ENCODE measurements at regions not wholly inside any gene's neighbourhood (a gene's known extent, or its start where the extent isn't known, plus 50 kb on each side); places are given as distances from the start of the nearest gene placed in this dataset.

- H3K27ac ChIP-seq (ENCODE audit: insufficient read depth, low read depth, low read length, poor library complexity, severe bottlenecking) = no peak overlapping the region
- peaks cover 11% of the 10 kb centered on the region for H3K4me1 ChIP-seq (ENCODE audit: control insufficient read depth, insufficient read depth, low read length)
- no peaks in the 10 kb centered on the region for H3K27me3 ChIP-seq (ENCODE audit: control insufficient read depth, insufficient read depth, low read length, poor library complexity, severe bottlenecking)
- no peak overlapping the region for H3K4me3 ChIP-seq (ENCODE audit: insufficient read depth, low read depth, low read length)
- no peaks in the 10 kb centered on the region for H3K9me3 ChIP-seq (ENCODE audit: control insufficient read depth, low read length)
- no peaks in the 10 kb centered on the region for H3K36me3 ChIP-seq (ENCODE audit: control insufficient read depth, insufficient read depth, low read length)
- WGBS, 2 experiments = 83 to 86% methylated on average over 8 of the region's 8 CpGs
Measured at GRCh38 chr10:131433568-131433967, 122.0 kb upstream of the TCERG1L start.

GRCh38 chr10:131435232-131435631 is 123.7 kb upstream of the TCERG1L start:
- H3K4me3 ChIP-seq (ENCODE audit: insufficient read depth, low read depth, low read length) = no peak overlapping the region
- no peaks in the 10 kb centered on the region for H3K27me3 ChIP-seq (ENCODE audit: control insufficient read depth, insufficient read depth, low read length, poor library complexity, severe bottlenecking)
- 90 to 92% methylated on average over 9 of the region's 9 CpGs for WGBS, 2 experiments
- no peaks in the 10 kb centered on the region for H3K36me3 ChIP-seq (ENCODE audit: control insufficient read depth, insufficient read depth, low read length)
- H3K27ac ChIP-seq (ENCODE audit: insufficient read depth, low read depth, low read length, poor library complexity, severe bottlenecking) = no peak overlapping the region
- H3K9me3 ChIP-seq (ENCODE audit: control insufficient read depth, low read length) = no peaks in the 10 kb centered on the region
- peaks cover 11% of the 10 kb centered on the region for H3K4me1 ChIP-seq (ENCODE audit: control insufficient read depth, insufficient read depth, low read length)

GRCh38 chr10:131435760-131436457 is 124.4 kb upstream of the TCERG1L start:
- Histone ChIP-seq H3K27me3 (ENCODE audit: control insufficient read depth, insufficient read depth, low read length, poor library complexity, severe bottlenecking) (no peaks in the 10 kb centered on the region), H3K4me1 (ENCODE audit: control insufficient read depth, insufficient read depth, low read length) (peaks cover 11% of the 10 kb centered on the region), H3K27ac (ENCODE audit: insufficient read depth, low read depth, low read length, poor library complexity, severe bottlenecking) (no peak overlapping the region), H3K4me3 (ENCODE audit: insufficient read depth, low read depth, low read length) (no peak overlapping the region), H3K9me3 (ENCODE audit: control insufficient read depth, low read length) (no peaks in the 10 kb centered on the region), H3K36me3 (ENCODE audit: control insufficient read depth, insufficient read depth, low read length) (no peaks in the 10 kb centered on the region)
- 92 to 94% methylated on average over 18 of the region's 18 CpGs for WGBS, 2 experiments

- no peaks in the 10 kb centered on the region for H3K27me3 ChIP-seq (ENCODE audit: control insufficient read depth, insufficient read depth, low read length, poor library complexity, severe bottlenecking)
- no peak overlapping the region for H3K4me3 ChIP-seq (ENCODE audit: insufficient read depth, low read depth, low read length)
- H3K9me3 ChIP-seq (ENCODE audit: control insufficient read depth, low read length) = no peaks in the 10 kb centered on the region
- WGBS, 2 experiments = 83 to 85% methylated on average over 4 of the region's 4 CpGs
- H3K36me3 ChIP-seq (ENCODE audit: control insufficient read depth, insufficient read depth, low read length) = no peaks in the 10 kb centered on the region
- peaks cover 11% of the 10 kb centered on the region for H3K4me1 ChIP-seq (ENCODE audit: control insufficient read depth, insufficient read depth, low read length)
- H3K27ac ChIP-seq (ENCODE audit: insufficient read depth, low read depth, low read length, poor library complexity, severe bottlenecking) = no peak overlapping the region
Measured at GRCh38 chr10:131436458-131436857, 124.9 kb upstream of the TCERG1L start.

- H3K36me3 ChIP-seq (ENCODE audit: control insufficient read depth, insufficient read depth, low read length) = no peaks in the 10 kb centered on the region
- H3K27me3 ChIP-seq (ENCODE audit: control insufficient read depth, insufficient read depth, low read length, poor library complexity, severe bottlenecking) = no peaks in the 10 kb centered on the region
- 91 to 94% methylated on average over 13 of the region's 13 CpGs for WGBS, 2 experiments
- H3K27ac ChIP-seq (ENCODE audit: insufficient read depth, low read depth, low read length, poor library complexity, severe bottlenecking) = no peak overlapping the region
- no peaks in the 10 kb centered on the region for H3K9me3 ChIP-seq (ENCODE audit: control insufficient read depth, low read length)
- H3K4me3 ChIP-seq (ENCODE audit: insufficient read depth, low read depth, low read length) = no peak overlapping the region
- H3K4me1 ChIP-seq (ENCODE audit: control insufficient read depth, insufficient read depth, low read length) = peaks cover 11% of the 10 kb centered on the region
Measured at GRCh38 chr10:131437556-131438475, 126.3 kb upstream of the TCERG1L start.

GRCh38 chr10:131438665-131439064 is 127.1 kb upstream of the TCERG1L start:
- 87 to 91% methylated on average over 4 of the region's 4 CpGs for WGBS, 2 experiments
- Histone ChIP-seq H3K27ac (ENCODE audit: insufficient read depth, low read depth, low read length, poor library complexity, severe bottlenecking) (no peak overlapping the region), H3K27me3 (ENCODE audit: control insufficient read depth, insufficient read depth, low read length, poor library complexity, severe bottlenecking) (no peaks in the 10 kb centered on the region), H3K4me3 (ENCODE audit: insufficient read depth, low read depth, low read length) (no peak overlapping the region), H3K9me3 (ENCODE audit: control insufficient read depth, low read length) (no peaks in the 10 kb centered on the region), H3K36me3 (ENCODE audit: control insufficient read depth, insufficient read depth, low read length) (no peaks in the 10 kb centered on the region), H3K4me1 (ENCODE audit: control insufficient read depth, insufficient read depth, low read length) (peaks cover 11% of the 10 kb centered on the region)

- no peaks in the 10 kb centered on the region for H3K9me3 ChIP-seq (ENCODE audit: control insufficient read depth, low read length)
- no peak overlapping the region for H3K4me3 ChIP-seq (ENCODE audit: insufficient read depth, low read depth, low read length)
- no peaks in the 10 kb centered on the region for H3K36me3 ChIP-seq (ENCODE audit: control insufficient read depth, insufficient read depth, low read length)
- no peak overlapping the region for H3K27ac ChIP-seq (ENCODE audit: insufficient read depth, low read depth, low read length, poor library complexity, severe bottlenecking)
- H3K4me1 ChIP-seq (ENCODE audit: control insufficient read depth, insufficient read depth, low read length) = peaks cover 11% of the 10 kb centered on the region
- no peaks in the 10 kb centered on the region for H3K27me3 ChIP-seq (ENCODE audit: control insufficient read depth, insufficient read depth, low read length, poor library complexity, severe bottlenecking)
- 82 to 90% methylated on average over 6 of the region's 6 CpGs for WGBS, 2 experiments
Measured at GRCh38 chr10:131439705-131440104, 128.2 kb upstream of the TCERG1L start.

- Histone ChIP-seq H3K36me3 (ENCODE audit: control insufficient read depth, insufficient read depth, low read length) (no peaks in the 10 kb centered on the region), H3K9me3 (ENCODE audit: control insufficient read depth, low read length) (no peaks in the 10 kb centered on the region), H3K27me3 (ENCODE audit: control insufficient read depth, insufficient read depth, low read length, poor library complexity, severe bottlenecking) (no peaks in the 10 kb centered on the region), H3K27ac (ENCODE audit: insufficient read depth, low read depth, low read length, poor library complexity, severe bottlenecking) (no peak overlapping the region), H3K4me3 (ENCODE audit: insufficient read depth, low read depth, low read length) (no peak overlapping the region), H3K4me1 (ENCODE audit: control insufficient read depth, insufficient read depth, low read length) (peaks cover 11% of the 10 kb centered on the region)
- WGBS, 2 experiments = 87 to 89% methylated on average over 33 of the region's 33 CpGs
Measured at GRCh38 chr10:131440405-131441360, 129.2 kb upstream of the TCERG1L start.

- Histone ChIP-seq H3K4me1 (ENCODE audit: control insufficient read depth, insufficient read depth, low read length) (peaks cover 11% of the 10 kb centered on the region), H3K4me3 (ENCODE audit: insufficient read depth, low read depth, low read length) (no peak overlapping the region), H3K36me3 (ENCODE audit: control insufficient read depth, insufficient read depth, low read length) (no peaks in the 10 kb centered on the region), H3K27ac (ENCODE audit: insufficient read depth, low read depth, low read length, poor library complexity, severe bottlenecking) (no peak overlapping the region), H3K9me3 (ENCODE audit: control insufficient read depth, low read length) (no peaks in the 10 kb centered on the region), H3K27me3 (ENCODE audit: control insufficient read depth, insufficient read depth, low read length, poor library complexity, severe bottlenecking) (no peaks in the 10 kb centered on the region)
- WGBS, 2 experiments = 84 to 90% methylated on average over 8 of the region's 8 CpGs
Measured at GRCh38 chr10:131442271-131442670, 130.8 kb upstream of the TCERG1L start.
